Chondrocyte (in vitro differentiated cells): ENCODE measurements at regions not wholly inside any gene's neighbourhood (a gene's known extent, or its start where the extent isn't known, plus 50 kb on each side); places are given as distances from the start of the nearest gene placed in this dataset.

Experiments used
- DNase-seq: peaks from one replicate; pipeline ENCODE4 v3.0.0; 2021; ENCODE audit warnings: mixed read lengths, low spot score
- H3K27ac Mint-ChIP-seq: one replicate; pipeline ENCODE4 v1.8.0; 2021; ENCODE audit warnings: mild to moderate bottlenecking, moderate library complexity, mixed read lengths; ENCODE audit not compliant: unreplicated experiment
- H3K27me3 Mint-ChIP-seq: 2 replicates; pipeline ENCODE4 v1.8.0; 2021; ENCODE audit warnings: low read depth, mixed read lengths
- H3K36me3 Mint-ChIP-seq: 2 replicates; pipeline ENCODE4 v1.8.0; 2021; ENCODE audit warnings: low read depth, mixed read lengths
- H3K4me1 Mint-ChIP-seq: 2 replicates; pipeline ENCODE4 v1.8.0; 2021; ENCODE audit warnings: low read depth, mild to moderate bottlenecking, mixed read lengths
- H3K4me3 Mint-ChIP-seq: one replicate; pipeline ENCODE4 v1.8.0; 2021; ENCODE audit warnings: mild to moderate bottlenecking, moderate library complexity, mixed read lengths; ENCODE audit not compliant: unreplicated experiment
- H3K9me3 Mint-ChIP-seq: 2 replicates; pipeline ENCODE4 v1.8.0; 2021; ENCODE audit warnings: low read depth, mixed read lengths
- CTCF ChIP-seq: fragments of 200-600 bp; sonication (generic); IDR thresholded peaks from 2 replicates; pipeline ENCODE4 v1.5.0; 2021; ENCODE audit warnings: antibody characterized with exemption, mild to moderate bottlenecking, moderate library complexity

DNA sequence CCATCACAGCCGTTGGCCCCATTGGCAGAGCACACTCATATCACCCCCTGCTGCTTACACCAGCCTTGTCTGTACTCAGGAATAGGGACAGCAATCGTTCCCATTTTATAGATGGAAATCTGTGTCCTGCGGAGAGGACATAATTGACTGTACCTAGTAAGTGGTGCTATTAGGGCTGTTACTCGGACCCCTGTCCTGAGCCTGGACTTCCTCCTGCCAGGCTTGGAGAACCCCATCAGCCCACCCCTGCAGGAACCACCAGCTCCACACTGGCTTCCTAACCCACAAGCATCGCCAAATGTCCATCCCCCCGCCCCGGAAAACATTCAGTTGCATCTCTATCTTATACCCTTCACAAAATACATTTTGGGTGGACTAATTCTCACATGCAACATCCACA lies 139.8 kb upstream of the RET start:
- H3K27ac Mint-ChIP-seq: no peak overlapping the region
- H3K9me3 Mint-ChIP-seq: no peaks in the 10 kb centered on the region
- H3K27me3 Mint-ChIP-seq: peaks cover 40% of the 10 kb centered on the region
- no peak for TF ChIP-seq CTCF
- no peak overlapping the region for H3K4me3 Mint-ChIP-seq
- no peak for DNase-seq
- H3K36me3 Mint-ChIP-seq: no peaks in the 10 kb centered on the region
- peaks cover 11% of the 10 kb centered on the region for H3K4me1 Mint-ChIP-seq

DNA sequence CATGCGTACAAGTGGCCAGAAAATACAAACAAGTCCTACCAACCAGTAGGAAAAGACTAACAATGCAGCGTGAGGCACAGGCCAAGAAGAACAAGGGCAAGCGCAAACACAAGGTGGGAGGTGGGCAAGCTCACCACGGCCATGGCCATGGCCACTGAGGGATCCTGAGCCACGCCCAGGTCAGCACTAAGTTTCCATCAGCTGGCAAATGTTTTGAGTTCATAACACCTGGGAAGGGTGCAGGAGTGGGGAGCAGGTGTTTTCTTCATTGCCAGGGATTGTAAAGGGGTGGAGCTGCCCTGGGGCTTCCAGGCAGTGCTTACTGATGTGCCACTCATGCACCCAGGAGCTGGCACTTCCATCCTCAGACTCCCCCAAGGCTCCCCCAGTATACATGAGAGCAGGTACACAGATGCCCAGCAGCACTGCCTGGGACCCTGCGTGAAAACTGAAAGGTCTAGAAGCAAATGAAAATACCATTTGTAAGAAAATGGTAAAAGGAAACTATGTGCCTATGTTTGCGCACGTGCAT lies 139.2 kb upstream of the RET start:
- H3K4me1 Mint-ChIP-seq: peaks cover 11% of the 10 kb centered on the region
- no peaks in the 10 kb centered on the region for H3K36me3 Mint-ChIP-seq
- no peak overlapping the region for H3K4me3 Mint-ChIP-seq
- H3K27ac Mint-ChIP-seq: no peak overlapping the region
- no peaks in the 10 kb centered on the region for H3K9me3 Mint-ChIP-seq
- DNase-seq: no peak
- no peak for TF ChIP-seq CTCF
- H3K27me3 Mint-ChIP-seq: peaks cover 38% of the 10 kb centered on the region

GRCh38 chr10:42938351-42938750 lies 138.5 kb upstream of the RET start:
- H3K4me1 Mint-ChIP-seq: peaks cover 6% of the 10 kb centered on the region
- no peaks in the 10 kb centered on the region for H3K9me3 Mint-ChIP-seq
- peaks cover 35% of the 10 kb centered on the region for H3K27me3 Mint-ChIP-seq
- no peak overlapping the region for H3K27ac Mint-ChIP-seq
- peak; percentile 66 for DNase-seq
- H3K36me3 Mint-ChIP-seq: no peaks in the 10 kb centered on the region
- no peak overlapping the region for H3K4me3 Mint-ChIP-seq
- no peak for TF ChIP-seq CTCF

- Mint-ChIP-seq H3K9me3 (no peaks in the 10 kb centered on the region), H3K27ac (no peak overlapping the region), H3K27me3 (peaks cover 30% of the 10 kb centered on the region), H3K4me1 (no peaks in the 10 kb centered on the region), H3K4me3 (no peak overlapping the region), H3K36me3 (no peaks in the 10 kb centered on the region)
- peak; percentile 36 for DNase-seq
- TF ChIP-seq CTCF: no peak
Measured at GRCh38 chr10:42939237-42939636, 137.6 kb upstream of the RET start.

GRCh38 chr10:42939685-42940366 lies 137.0 kb upstream of the RET start:
- Mint-ChIP-seq H3K4me3 (no peak overlapping the region), H3K4me1 (no peaks in the 10 kb centered on the region), H3K9me3 (no peaks in the 10 kb centered on the region), H3K27me3 (peaks cover 24% of the 10 kb centered on the region), H3K36me3 (no peaks in the 10 kb centered on the region), H3K27ac (no peak overlapping the region)
- no peak for TF ChIP-seq CTCF
- no peak for DNase-seq
